Lower leg skin (tissue), 4 donors: ENCODE measurements at regions not wholly inside any gene's neighbourhood (a gene's known extent, or its start where the extent isn't known, plus 50 kb on each side); places are given as distances from the start of the nearest gene placed in this dataset.

Source experiments
- DNase-seq, 2 donors: peaks; one replicate each; pipeline ENCODE4 v3.0.0-alpha.2; 2019; ENCODE audit warnings: low spot score in 2 of 2
- H3K4me3 ChIP-seq: fragments of 200-600 bp; sonication (generic); 2 replicates; pipeline ENCODE4 v1.5.1; 2017; ENCODE audit warnings: mild to moderate bottlenecking, low read depth; ENCODE audit not compliant: poor library complexity, severe bottlenecking
- POLR2A ChIP-seq, 2 donors: fragments of 450-650 bp; IDR thresholded peaks; one replicate each; pipeline ENCODE4 v1.6.1; 2016 to 2017; ENCODE audit warnings: antibody characterized with exemption in 2 of 2, mild to moderate bottlenecking in 1 of 2, moderate library complexity in 1 of 2
- WGBS, 2 donors: methylation state at CpG; one replicate each; pipeline ENCODE4 v1.1.5; 2018; 5-methylcytosine and 5-hydroxymethylcytosine counted together
- intact Hi-C: fragments of 100-400 bp; cut with DNase I; formaldehyde crosslinking; loops from one replicate; pipeline ENCODE4 v1.15.0; 2023; ENCODE audit warnings: low total_unique reads
- TF ChIP-seq, protein P1 (sequence below), 3 donors: fragments of 450-650 bp; IDR thresholded peaks; one replicate each; pipeline ENCODE4 v1.5.1; 2016; ENCODE audit warnings: antibody characterized with exemption in 3 of 3, mild to moderate bottlenecking in 3 of 3, moderate library complexity in 2 of 3

- TF ChIP-seq, protein P1, sequence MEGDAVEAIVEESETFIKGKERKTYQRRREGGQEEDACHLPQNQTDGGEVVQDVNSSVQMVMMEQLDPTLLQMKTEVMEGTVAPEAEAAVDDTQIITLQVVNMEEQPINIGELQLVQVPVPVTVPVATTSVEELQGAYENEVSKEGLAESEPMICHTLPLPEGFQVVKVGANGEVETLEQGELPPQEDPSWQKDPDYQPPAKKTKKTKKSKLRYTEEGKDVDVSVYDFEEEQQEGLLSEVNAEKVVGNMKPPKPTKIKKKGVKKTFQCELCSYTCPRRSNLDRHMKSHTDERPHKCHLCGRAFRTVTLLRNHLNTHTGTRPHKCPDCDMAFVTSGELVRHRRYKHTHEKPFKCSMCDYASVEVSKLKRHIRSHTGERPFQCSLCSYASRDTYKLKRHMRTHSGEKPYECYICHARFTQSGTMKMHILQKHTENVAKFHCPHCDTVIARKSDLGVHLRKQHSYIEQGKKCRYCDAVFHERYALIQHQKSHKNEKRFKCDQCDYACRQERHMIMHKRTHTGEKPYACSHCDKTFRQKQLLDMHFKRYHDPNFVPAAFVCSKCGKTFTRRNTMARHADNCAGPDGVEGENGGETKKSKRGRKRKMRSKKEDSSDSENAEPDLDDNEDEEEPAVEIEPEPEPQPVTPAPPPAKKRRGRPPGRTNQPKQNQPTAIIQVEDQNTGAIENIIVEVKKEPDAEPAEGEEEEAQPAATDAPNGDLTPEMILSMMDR (IDR thresholded peaks at IDR 0.05) = no peak
- no peak for TF ChIP-seq POLR2A (IDR thresholded peaks at IDR 0.05)
- 80 to 89% methylated on average over 6 of the region's 6 CpGs for WGBS, 2 donors
- intact Hi-C loops = no loop called here
- DNase-seq = no peak
- H3K4me3 ChIP-seq = no peak overlapping the region
These were observed 245.7 kb downstream of the MTX2 start for GRCh38 chr2:176514805-176515500.

GRCh38 chr2:176516051-176516602, 246.9 kb downstream of the MTX2 start:
- intact Hi-C loops = no loop called here
- DNase-seq = no peak
- 32 to 34% methylated on average over 1 of the region's 1 CpG for WGBS, 2 donors

DNA sequence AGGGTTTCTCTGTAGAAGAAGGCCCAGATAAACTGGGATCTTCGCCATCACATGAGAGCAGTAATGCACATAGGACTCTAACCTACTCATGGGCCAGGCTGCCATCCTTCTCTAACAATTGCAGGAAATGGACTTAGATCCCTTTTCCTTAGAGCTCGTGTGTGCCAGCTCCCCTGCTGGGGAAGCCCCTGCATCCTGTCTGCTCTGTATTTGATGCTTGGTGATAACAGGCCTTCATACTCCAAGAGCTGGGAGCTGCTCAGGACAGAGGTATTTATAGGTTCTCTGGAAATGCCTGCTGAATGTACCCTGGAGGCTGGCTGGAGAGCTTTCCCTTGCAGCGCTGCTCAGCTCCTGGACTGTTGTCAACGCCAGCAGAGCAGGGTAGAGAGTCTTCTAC, 249.6 kb downstream of the MTX2 start:
- H3K4me3 ChIP-seq = no peak overlapping the region
- no peak for TF ChIP-seq POLR2A (IDR thresholded peaks at IDR 0.05)
- TF ChIP-seq, protein P1 (IDR thresholded peaks at IDR 0.05) = no peak
- DNase-seq = no peak
- intact Hi-C loops = no loop called here
- 56 to 77% methylated on average over 4 of the region's 4 CpGs for whole genome bisulfite sequencing, 2 donors

More at GRCh38 chr2:176516051-176516602, 246.9 kb downstream of the MTX2 start:
- TF ChIP-seq, protein P1 (IDR thresholded peaks at IDR 0.05) = no peak
- no peak for TF ChIP-seq POLR2A (IDR thresholded peaks at IDR 0.05)
- H3K4me3 ChIP-seq = no peak overlapping the region

GRCh38 chr2:176521878-176522670, 252.8 kb downstream of the MTX2 start:
- no peak for DNase-seq
- TF ChIP-seq, protein P1 (IDR thresholded peaks at IDR 0.05) = no peak
- no peak for TF ChIP-seq POLR2A (IDR thresholded peaks at IDR 0.05)
- intact Hi-C loops = no loop called here
- 65 to 87% methylated on average over 3 of the region's 3 CpGs for WGBS, 2 donors
- H3K4me3 ChIP-seq = no peak overlapping the region

GRCh38 chr2:176525086-176525485, 255.8 kb downstream of the MTX2 start:
- TF ChIP-seq POLR2A (IDR thresholded peaks at IDR 0.05) = no peak
- TF ChIP-seq, protein P1 (IDR thresholded peaks at IDR 0.05) = no peak
- intact Hi-C loops = no loop called here
- 56% methylated on average over 2 of the region's 2 CpGs for WGBS, 2 donors
- no peak overlapping the region for H3K4me3 ChIP-seq
- no peak for DNase-seq
